ENCODE measurements at regions not wholly inside any gene's neighbourhood (a gene's known extent, or its start where the extent isn't known, plus 50 kb on each side); places are given as distances from the start of the nearest gene placed in this dataset.

DNA sequence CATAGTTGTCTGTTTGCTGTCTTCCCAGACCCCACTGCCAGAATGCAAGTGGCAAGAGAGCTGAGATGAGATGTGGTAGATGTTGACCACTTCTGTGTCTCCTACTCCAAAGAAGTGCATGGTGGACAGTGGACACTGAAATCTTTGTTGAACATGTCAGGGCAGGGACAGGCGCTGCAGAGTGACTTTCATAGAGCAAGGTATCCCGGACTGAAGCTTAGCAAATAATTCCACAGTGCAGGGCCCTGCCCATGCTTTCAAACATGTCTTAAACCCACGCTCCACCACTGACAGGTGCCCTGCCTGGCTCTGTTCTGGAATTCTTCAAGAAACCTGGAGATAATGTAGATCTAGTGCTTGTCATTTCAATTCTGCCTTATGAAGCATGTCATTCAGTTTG is 470.5 kb upstream of the ID2 start:
- H3K27me3 ChIP-seq (ENCODE audit: control insufficient read depth in 3 of 3, insufficient read depth in 3 of 3, low read length in 3 of 3), result no peaks in the 10 kb centered on the region
- peaks cover 0 to 3% (median 0%) of the 10 kb centered on the region in 3 donors for H3K9me3 ChIP-seq (ENCODE audit: control insufficient read depth in 3 of 3, low read length in 3 of 3)
- no peak overlapping the region for H3K27ac ChIP-seq (ENCODE audit: low read depth, low read length)
- no peak overlapping the region for H3K9ac ChIP-seq (ENCODE audit: low read depth in 1 of 3, low read length in 3 of 3)
- H3K4me1 ChIP-seq (ENCODE audit: control insufficient read depth in 3 of 3, insufficient read depth in 3 of 3, low read length in 3 of 3), result no peaks in the 10 kb centered on the region
- no peaks in the 10 kb centered on the region for H3K36me3 ChIP-seq (ENCODE audit: control insufficient read depth in 3 of 3, insufficient read depth in 3 of 3, low read length in 3 of 3)
- H3K4me3 ChIP-seq (ENCODE audit: low read length in 3 of 3), result no peak overlapping the region

- no peak overlapping the region for H3K4me3 ChIP-seq (ENCODE audit: low read length in 3 of 3)
- H3K36me3 ChIP-seq (ENCODE audit: control insufficient read depth in 3 of 3, insufficient read depth in 3 of 3, low read length in 3 of 3), result no peaks in the 10 kb centered on the region
- no peak overlapping the region for H3K9ac ChIP-seq (ENCODE audit: low read depth in 1 of 3, low read length in 3 of 3)
- H3K9me3 ChIP-seq (ENCODE audit: control insufficient read depth in 3 of 3, low read length in 3 of 3), result peaks cover 0 to 3% (median 0%) of the 10 kb centered on the region in 3 donors
- peaks cover under 1 to 2% (median 1%) of the 10 kb centered on the region in 3 donors for H3K4me1 ChIP-seq (ENCODE audit: control insufficient read depth in 3 of 3, insufficient read depth in 3 of 3, low read length in 3 of 3)
- no peaks in the 10 kb centered on the region for H3K27me3 ChIP-seq (ENCODE audit: control insufficient read depth in 3 of 3, insufficient read depth in 3 of 3, low read length in 3 of 3)
- no peak overlapping the region for H3K27ac ChIP-seq (ENCODE audit: low read depth, low read length)
Measured at GRCh38 chr2:8212239-8212638, 469.6 kb upstream of the ID2 start.

DNA sequence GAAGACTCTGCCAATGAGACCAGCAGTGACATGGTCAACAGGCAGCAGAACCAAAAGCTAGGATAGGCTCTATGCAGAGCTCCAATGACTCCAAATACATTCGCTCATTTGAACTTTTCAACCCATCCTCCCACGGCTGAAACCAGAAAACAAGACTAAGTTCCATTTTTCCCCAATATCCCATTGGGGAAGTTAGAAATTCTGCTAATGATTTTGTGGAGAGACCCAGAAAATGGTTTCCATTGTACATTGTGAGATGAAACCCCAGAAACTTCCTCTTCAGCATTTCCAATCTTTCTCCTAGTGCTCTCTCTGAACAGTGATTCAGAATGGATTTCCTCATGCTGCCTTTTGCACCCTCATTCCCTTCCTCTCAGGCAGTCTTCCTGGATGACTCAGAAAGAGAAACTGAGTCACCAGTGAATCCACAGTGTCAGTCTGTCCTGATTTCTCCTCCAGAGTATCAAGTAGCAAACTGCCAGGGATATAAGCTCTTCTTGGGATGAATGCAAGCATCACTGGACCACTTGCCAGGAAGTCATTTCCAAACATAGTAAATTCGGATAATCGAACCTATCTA is 467.7 kb upstream of the ID2 start:
- Histone ChIP-seq H3K4me1 (ENCODE audit: control insufficient read depth in 3 of 3, insufficient read depth in 3 of 3, low read length in 3 of 3) (peaks cover 9 to 10% (median 9%) of the 10 kb centered on the region in 3 donors), H3K27ac (ENCODE audit: low read depth, low read length) (no peak overlapping the region), H3K9ac (ENCODE audit: low read depth in 1 of 3, low read length in 3 of 3) (no peak overlapping the region), H3K27me3 (ENCODE audit: control insufficient read depth in 3 of 3, insufficient read depth in 3 of 3, low read length in 3 of 3) (no peaks in the 10 kb centered on the region), H3K36me3 (ENCODE audit: control insufficient read depth in 3 of 3, insufficient read depth in 3 of 3, low read length in 3 of 3) (no peaks in the 10 kb centered on the region), H3K9me3 (ENCODE audit: control insufficient read depth in 3 of 3, low read length in 3 of 3) (peaks cover 0 to 3% (median 0%) of the 10 kb centered on the region in 3 donors), H3K4me3 (ENCODE audit: low read length in 3 of 3) (no peak overlapping the region)

GRCh38 chr2:8215159-8215863 is 466.5 kb upstream of the ID2 start:
- Histone ChIP-seq H3K36me3 (ENCODE audit: control insufficient read depth in 3 of 3, insufficient read depth in 3 of 3, low read length in 3 of 3) (no peaks in the 10 kb centered on the region), H3K4me1 (ENCODE audit: control insufficient read depth in 3 of 3, insufficient read depth in 3 of 3, low read length in 3 of 3) (peaks cover 14 to 20% (median 18%) of the 10 kb centered on the region in 3 donors), H3K9ac (ENCODE audit: low read depth in 1 of 3, low read length in 3 of 3) (no peak overlapping the region), H3K9me3 (ENCODE audit: control insufficient read depth in 3 of 3, low read length in 3 of 3) (peaks cover 0 to 3% (median 0%) of the 10 kb centered on the region in 3 donors), H3K27ac (ENCODE audit: low read depth, low read length) (no peak overlapping the region), H3K27me3 (ENCODE audit: control insufficient read depth in 3 of 3, insufficient read depth in 3 of 3, low read length in 3 of 3) (no peaks in the 10 kb centered on the region), H3K4me3 (ENCODE audit: low read length in 3 of 3) (no peak overlapping the region)

DNA sequence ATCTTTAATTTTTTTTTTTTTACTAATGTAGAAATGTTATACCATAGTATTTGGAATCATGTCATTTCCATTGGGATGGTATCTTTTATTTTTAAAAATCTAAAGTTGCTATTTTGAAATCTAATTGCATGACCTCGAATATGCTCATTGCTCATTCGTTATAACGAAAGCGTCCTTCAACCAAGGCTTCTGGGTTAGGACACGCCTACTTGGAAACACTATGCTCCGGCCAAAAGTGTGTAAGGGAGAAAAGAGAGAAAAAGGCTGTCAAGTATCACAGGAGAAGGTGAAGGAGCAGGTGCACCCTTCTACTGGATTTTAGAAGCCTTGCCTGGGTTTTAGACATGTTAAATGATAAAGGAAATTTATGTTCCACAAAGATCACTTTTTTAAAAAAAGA is 465.9 kb upstream of the ID2 start:
- Histone ChIP-seq H3K27ac (ENCODE audit: low read depth, low read length) (no peak overlapping the region), H3K36me3 (ENCODE audit: control insufficient read depth in 3 of 3, insufficient read depth in 3 of 3, low read length in 3 of 3) (no peaks in the 10 kb centered on the region), H3K9me3 (ENCODE audit: control insufficient read depth in 3 of 3, low read length in 3 of 3) (no peaks in the 10 kb centered on the region), H3K27me3 (ENCODE audit: control insufficient read depth in 3 of 3, insufficient read depth in 3 of 3, low read length in 3 of 3) (no peaks in the 10 kb centered on the region), H3K4me3 (ENCODE audit: low read length in 3 of 3) (no peak overlapping the region), H3K9ac (ENCODE audit: low read depth in 1 of 3, low read length in 3 of 3) (no peak overlapping the region), H3K4me1 (ENCODE audit: control insufficient read depth in 3 of 3, insufficient read depth in 3 of 3, low read length in 3 of 3) (peaks cover 19 to 24% (median 24%) of the 10 kb centered on the region in 3 donors)

DNA sequence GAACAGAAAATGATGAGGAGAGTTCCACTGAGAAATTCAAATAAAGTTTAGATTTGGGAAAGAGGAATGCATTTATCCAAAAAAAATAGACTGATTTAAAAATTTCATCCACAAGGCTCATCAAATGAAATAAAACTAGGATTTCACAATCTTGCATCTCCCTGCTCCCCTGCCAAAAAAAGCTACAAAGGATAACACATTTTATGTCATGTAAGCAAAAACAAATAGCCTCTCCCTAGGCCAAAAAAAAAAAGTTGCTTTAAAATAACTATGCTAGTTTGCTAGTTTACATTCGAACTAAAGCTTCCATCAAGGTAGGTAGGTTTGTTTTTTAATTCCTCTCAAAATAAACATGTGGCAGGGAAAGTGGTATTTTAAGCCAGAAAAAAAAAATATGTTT is 465.5 kb upstream of the ID2 start:
- no peak overlapping the region for H3K9ac ChIP-seq (ENCODE audit: low read depth in 1 of 3, low read length in 3 of 3)
- no peaks in the 10 kb centered on the region for H3K27me3 ChIP-seq (ENCODE audit: control insufficient read depth in 3 of 3, insufficient read depth in 3 of 3, low read length in 3 of 3)
- no peaks in the 10 kb centered on the region for H3K9me3 ChIP-seq (ENCODE audit: control insufficient read depth in 3 of 3, low read length in 3 of 3)
- no peaks in the 10 kb centered on the region for H3K36me3 ChIP-seq (ENCODE audit: control insufficient read depth in 3 of 3, insufficient read depth in 3 of 3, low read length in 3 of 3)
- no peak overlapping the region for H3K27ac ChIP-seq (ENCODE audit: low read depth, low read length)
- peaks cover 19 to 27% (median 24%) of the 10 kb centered on the region in 3 donors for H3K4me1 ChIP-seq (ENCODE audit: control insufficient read depth in 3 of 3, insufficient read depth in 3 of 3, low read length in 3 of 3)
- no peak overlapping the region for H3K4me3 ChIP-seq (ENCODE audit: low read length in 3 of 3)

DNA sequence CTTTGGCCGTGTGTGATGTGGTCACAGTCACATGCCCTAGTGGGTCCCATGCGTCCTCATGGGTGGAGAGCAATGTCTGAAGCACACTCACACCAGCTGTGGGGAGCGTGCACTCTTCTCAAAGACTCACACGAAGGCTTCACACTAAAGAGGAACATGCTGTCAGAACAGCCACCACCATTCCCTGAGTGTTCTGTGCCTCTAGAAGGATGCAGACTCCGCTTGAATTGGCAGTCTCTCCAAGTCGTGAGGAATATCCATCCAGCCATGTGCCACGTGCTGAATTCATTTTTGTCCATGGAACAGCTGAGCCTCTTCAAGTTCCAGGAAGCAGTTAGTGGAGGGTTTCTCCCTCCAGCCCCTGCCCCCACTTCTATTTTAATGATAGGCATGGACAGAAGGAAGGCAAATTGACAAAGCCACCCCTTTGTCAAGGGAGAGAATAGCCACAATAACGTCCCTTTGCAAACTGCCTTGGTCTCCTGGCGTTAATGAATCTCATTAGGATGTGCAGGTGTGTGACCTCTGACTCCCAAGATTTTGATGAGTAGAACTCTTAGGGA is 464.3 kb upstream of the ID2 start:
- H3K27ac ChIP-seq (ENCODE audit: low read depth, low read length), result no peak overlapping the region
- no peak overlapping the region for H3K9ac ChIP-seq (ENCODE audit: low read depth in 1 of 3, low read length in 3 of 3)
- H3K4me3 ChIP-seq (ENCODE audit: low read length in 3 of 3), result no peak overlapping the region
- H3K27me3 ChIP-seq (ENCODE audit: control insufficient read depth in 3 of 3, insufficient read depth in 3 of 3, low read length in 3 of 3), result no peaks in the 10 kb centered on the region
- H3K4me1 ChIP-seq (ENCODE audit: control insufficient read depth in 3 of 3, insufficient read depth in 3 of 3, low read length in 3 of 3), result peaks cover 19 to 30% (median 24%) of the 10 kb centered on the region in 3 donors
- H3K36me3 ChIP-seq (ENCODE audit: control insufficient read depth in 3 of 3, insufficient read depth in 3 of 3, low read length in 3 of 3), result no peaks in the 10 kb centered on the region
- H3K9me3 ChIP-seq (ENCODE audit: control insufficient read depth in 3 of 3, low read length in 3 of 3), result no peaks in the 10 kb centered on the region

DNA sequence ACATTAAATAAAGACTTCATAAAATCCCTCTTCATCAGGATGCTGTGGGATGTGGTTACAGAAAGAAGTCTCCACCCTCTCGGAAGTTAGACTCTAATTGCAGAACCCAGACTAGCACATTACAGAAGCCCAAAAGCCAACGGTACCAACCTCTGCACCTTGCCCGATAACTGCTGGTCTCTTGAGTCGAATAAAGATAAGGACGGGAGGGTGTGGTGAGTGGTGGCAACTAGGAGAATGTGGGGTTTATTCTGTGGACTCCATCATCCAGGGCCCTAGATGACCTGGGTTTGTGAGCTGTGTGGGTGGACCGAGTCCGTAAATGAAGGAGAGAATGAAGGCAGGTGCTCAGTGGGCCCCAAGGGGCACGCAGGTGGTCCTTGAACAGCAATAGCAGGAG is 462.8 kb upstream of the ID2 start:
- no peaks in the 10 kb centered on the region for H3K27me3 ChIP-seq (ENCODE audit: control insufficient read depth in 3 of 3, insufficient read depth in 3 of 3, low read length in 3 of 3)
- H3K4me3 ChIP-seq (ENCODE audit: low read length in 3 of 3), result no peak overlapping the region
- no peaks in the 10 kb centered on the region for H3K9me3 ChIP-seq (ENCODE audit: control insufficient read depth in 3 of 3, low read length in 3 of 3)
- H3K27ac ChIP-seq (ENCODE audit: low read depth, low read length), result no peak overlapping the region
- peaks cover 19 to 30% (median 24%) of the 10 kb centered on the region in 3 donors for H3K4me1 ChIP-seq (ENCODE audit: control insufficient read depth in 3 of 3, insufficient read depth in 3 of 3, low read length in 3 of 3)
- H3K36me3 ChIP-seq (ENCODE audit: control insufficient read depth in 3 of 3, insufficient read depth in 3 of 3, low read length in 3 of 3), result no peaks in the 10 kb centered on the region
- no peak overlapping the region for H3K9ac ChIP-seq (ENCODE audit: low read depth in 1 of 3, low read length in 3 of 3)

DNA sequence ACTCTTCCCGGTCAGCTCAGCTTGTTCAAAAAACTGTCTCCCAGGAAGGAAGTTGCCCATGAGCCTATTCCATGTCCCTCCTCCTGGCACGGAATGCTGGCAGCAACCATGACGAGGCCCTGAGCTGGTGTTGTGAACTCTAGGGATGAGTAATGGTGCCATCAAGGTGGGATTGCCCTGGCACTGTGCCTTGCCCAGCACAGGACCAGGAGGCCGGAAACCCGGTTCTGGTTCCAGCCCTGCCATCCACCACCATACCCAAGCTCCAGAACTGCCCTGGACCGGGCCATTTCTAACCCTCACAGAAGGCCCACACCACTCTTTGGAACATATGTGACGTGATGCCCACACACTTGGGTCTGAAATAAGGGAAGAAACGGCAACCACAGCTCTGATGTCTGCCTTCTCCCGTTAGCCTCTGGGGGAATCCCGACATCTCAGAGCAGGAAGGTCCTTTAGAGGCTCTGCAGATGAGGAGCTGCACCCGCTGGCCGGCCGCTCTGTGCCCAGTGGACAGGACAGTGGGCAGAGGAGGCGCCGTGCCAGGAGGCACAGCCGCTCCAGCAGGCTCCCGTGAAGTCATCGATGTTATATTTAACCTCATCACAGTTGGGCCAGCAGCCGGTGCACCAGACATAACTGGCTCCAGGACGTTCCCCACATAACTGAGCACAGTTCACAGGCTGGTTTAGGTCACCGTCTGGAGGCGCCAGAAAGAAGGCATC is 462.1 kb upstream of the ID2 start:
- Histone ChIP-seq H3K27me3 (ENCODE audit: control insufficient read depth in 3 of 3, insufficient read depth in 3 of 3, low read length in 3 of 3) (no peaks in the 10 kb centered on the region), H3K27ac (ENCODE audit: low read depth, low read length) (no peak overlapping the region), H3K36me3 (ENCODE audit: control insufficient read depth in 3 of 3, insufficient read depth in 3 of 3, low read length in 3 of 3) (no peaks in the 10 kb centered on the region), H3K9ac (ENCODE audit: low read depth in 1 of 3, low read length in 3 of 3) (peak overlapping the region in 1 of 3 donors; percentile 28), H3K4me3 (ENCODE audit: low read length in 3 of 3) (no peak overlapping the region), H3K4me1 (ENCODE audit: control insufficient read depth in 3 of 3, insufficient read depth in 3 of 3, low read length in 3 of 3) (peaks cover 19 to 30% (median 24%) of the 10 kb centered on the region in 3 donors), H3K9me3 (ENCODE audit: control insufficient read depth in 3 of 3, low read length in 3 of 3) (no peaks in the 10 kb centered on the region)
